Lower leg skin (tissue), 4 donors: ENCODE measurements at regions not wholly inside any gene's neighbourhood (a gene's known extent, or its start where the extent isn't known, plus 50 kb on each side); places are given as distances from the start of the nearest gene placed in this dataset.

Experiments
- DNase-seq, 2 donors: peaks; one replicate each; pipeline ENCODE4 v3.0.0-alpha.2; 2019; ENCODE audit warnings: low spot score in 2 of 2
- H3K4me3 ChIP-seq: fragments of 200-600 bp; sonication (generic); 2 replicates; pipeline ENCODE4 v1.5.1; 2017; ENCODE audit warnings: mild to moderate bottlenecking, low read depth; ENCODE audit not compliant: poor library complexity, severe bottlenecking
- CTCF ChIP-seq, 3 donors: fragments of 450-650 bp; IDR thresholded peaks; one replicate each; pipeline ENCODE4 v1.5.1; 2016; ENCODE audit warnings: antibody characterized with exemption in 3 of 3, mild to moderate bottlenecking in 3 of 3, moderate library complexity in 2 of 3
- POLR2A ChIP-seq, 2 donors: fragments of 450-650 bp; IDR thresholded peaks; one replicate each; pipeline ENCODE4 v1.6.1; 2016 to 2017; ENCODE audit warnings: antibody characterized with exemption in 2 of 2, mild to moderate bottlenecking in 1 of 2, moderate library complexity in 1 of 2
- WGBS, 2 donors: methylation state at CpG; one replicate each; pipeline ENCODE4 v1.1.5; 2018; 5-methylcytosine and 5-hydroxymethylcytosine counted together
- intact Hi-C: fragments of 100-400 bp; cut with DNase I; formaldehyde crosslinking; loops from one replicate; pipeline ENCODE4 v1.15.0; 2023; ENCODE audit warnings: low total_unique reads

DNA sequence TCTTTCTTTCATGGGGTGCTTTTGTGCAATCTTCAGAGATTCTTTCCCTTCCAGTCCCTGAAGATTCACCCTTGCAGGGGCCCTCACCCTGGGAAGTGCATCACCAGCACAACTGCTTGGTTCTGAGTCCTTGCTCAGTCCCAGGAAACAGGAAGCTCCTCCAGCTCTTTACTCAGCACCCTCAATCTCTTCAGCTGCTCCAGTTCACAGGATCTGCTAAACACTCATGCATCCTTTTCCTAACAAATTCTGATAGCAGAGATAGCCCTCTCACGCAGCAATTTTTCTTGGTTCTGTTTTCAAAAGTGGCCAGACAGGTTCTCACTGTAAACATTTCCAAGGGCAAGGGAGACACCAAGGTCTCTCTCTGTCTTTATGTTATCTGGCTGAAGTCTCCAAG is 823.1 kb downstream of the LIG4 start:
- 56 to 63% methylated on average over 1 of the region's 1 CpG for WGBS, 2 donors
- no peak for DNase-seq

DNA sequence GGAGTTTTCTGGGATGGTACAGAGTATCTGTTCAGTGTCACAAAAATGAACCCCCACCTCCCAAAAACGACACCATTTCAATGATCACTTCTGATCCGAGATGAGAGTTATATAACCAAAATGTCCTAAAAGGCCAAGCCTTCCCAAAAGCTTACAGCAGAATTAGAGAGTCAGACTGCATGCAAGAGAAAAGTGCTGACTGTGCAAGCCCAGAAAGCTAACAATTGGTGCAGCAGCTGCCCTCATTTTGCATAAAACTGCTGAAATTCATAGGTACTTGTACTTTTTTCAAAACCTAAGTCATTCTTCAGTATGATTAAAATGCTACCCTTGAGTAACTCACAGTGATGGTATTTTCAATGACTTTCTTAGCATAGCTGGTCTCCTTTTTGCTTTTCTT is 819.6 kb upstream of the ARGLU1 start:
- intact Hi-C loops = no loop called here
- TF ChIP-seq POLR2A (IDR thresholded peaks at IDR 0.05) (no peak), CTCF (IDR thresholded peaks at IDR 0.05) (no peak)
- 73 to 78% methylated on average over 2 of the region's 2 CpGs for WGBS, 2 donors
- H3K4me3 ChIP-seq = no peak overlapping the region
- no peak for DNase-seq

More for the DNA sequence above, 823.1 kb downstream of the LIG4 start:
- intact Hi-C loops = no loop called here
- TF ChIP-seq POLR2A (IDR thresholded peaks at IDR 0.05) (no peak), CTCF (IDR thresholded peaks at IDR 0.05) (no peak)
- no peak overlapping the region for H3K4me3 ChIP-seq

- no peak for TF ChIP-seq POLR2A (IDR thresholded peaks at IDR 0.05)
- TF ChIP-seq CTCF (IDR thresholded peaks at IDR 0.05) = no peak
- no peak for DNase-seq
- no peak overlapping the region for H3K4me3 ChIP-seq
- intact Hi-C loops = no loop called here
- 41 to 49% methylated on average over 7 of the region's 7 CpGs for WGBS, 2 donors
Observed at GRCh38 chr13:107379407-107380155, 811.6 kb upstream of the ARGLU1 start.

DNA sequence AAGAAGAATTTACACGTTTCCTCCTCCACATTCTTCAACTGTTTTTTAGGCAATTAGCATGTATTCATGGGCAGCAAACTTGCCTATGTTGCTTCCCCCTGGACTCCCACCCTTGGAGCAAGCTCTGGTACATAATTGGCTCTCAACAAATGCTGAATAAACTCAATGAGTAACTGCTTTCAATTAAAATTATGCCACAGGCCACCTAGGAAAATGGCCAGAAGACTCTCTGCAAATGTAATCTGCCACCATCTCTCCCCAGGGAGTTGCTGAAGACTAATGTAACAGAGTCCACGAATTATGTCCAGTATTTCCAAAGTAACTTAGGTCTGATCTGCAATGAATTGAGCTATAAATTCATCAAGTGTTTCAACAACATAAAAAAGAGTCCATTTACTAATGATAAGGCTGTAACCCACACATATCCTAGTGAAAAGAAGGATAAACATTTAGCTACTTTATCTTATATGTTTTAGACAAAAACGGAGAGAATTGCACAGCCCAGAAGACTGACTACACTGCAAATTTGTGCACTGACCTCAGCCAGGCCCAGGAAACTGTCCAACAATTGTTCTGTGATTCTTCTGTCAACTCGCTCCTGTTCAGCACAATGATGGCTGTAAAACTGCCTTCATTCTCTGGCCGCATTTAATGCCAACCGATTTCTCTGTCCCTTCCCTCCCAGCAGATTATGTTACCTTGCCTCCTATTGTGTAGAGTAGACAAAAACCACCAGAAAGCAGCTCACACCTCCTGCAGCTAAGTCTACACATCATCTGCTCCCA is 808.6 kb upstream of the ARGLU1 start:
- no peak for TF ChIP-seq CTCF (IDR thresholded peaks at IDR 0.05)
- H3K4me3 ChIP-seq = no peak overlapping the region
- DNase-seq = no peak
- intact Hi-C loops = no loop called here
- 47 to 68% methylated on average over 6 of the region's 6 CpGs for WGBS, 2 donors

- 67 to 77% methylated on average over 4 of the region's 4 CpGs for WGBS, 2 donors
- intact Hi-C loops = no loop called here
- no peak overlapping the region for H3K4me3 ChIP-seq
- TF ChIP-seq POLR2A (IDR thresholded peaks at IDR 0.05) (no peak), CTCF (IDR thresholded peaks at IDR 0.05) (no peak)
- no peak for DNase-seq
Observed at GRCh38 chr13:107375701-107376340, 807.9 kb upstream of the ARGLU1 start.
